Astrocyte (in vitro differentiated cells and primary cell): ENCODE measurements at regions not wholly inside any gene's neighbourhood (a gene's known extent, or its start where the extent isn't known, plus 50 kb on each side); places are given as distances from the start of the nearest gene placed in this dataset.

Experiments used
- DNase-seq: peaks from one replicate; pipeline ENCODE4 v3.0.0-alpha.2; 2010; ENCODE audit warnings: low read depth
- FAIRE-seq: peaks from 2 replicates; lab custom pipeline; 2011; peaks lifted over from hg19 to GRCh38; lab: Jason Lieb, UNC
- H2AFZ ChIP-seq: 2 replicates; pipeline ENCODE4 v1.6.0; 2012; ENCODE audit warnings: low read depth, low read length, inconsistent platforms
- H3K27ac ChIP-seq: 2 replicates; pipeline ENCODE4 v1.5.1; 2011; ENCODE audit warnings: low read depth, low read length, inconsistent platforms
- H3K27me3 ChIP-seq: 2 replicates; pipeline ENCODE4 v1.6.0; 2011; ENCODE audit warnings: low read length, inconsistent platforms; ENCODE audit not compliant: insufficient read depth
- H3K36me3 ChIP-seq: 2 replicates; pipeline ENCODE4 v1.5.1; 2011; ENCODE audit warnings: low read length, inconsistent platforms; ENCODE audit not compliant: insufficient read depth
- H3K4me1 ChIP-seq: 2 replicates; pipeline ENCODE4 v1.5.1; 2011; ENCODE audit warnings: low read length, inconsistent platforms; ENCODE audit not compliant: insufficient read depth
- H3K4me2 ChIP-seq: 2 replicates; pipeline ENCODE4 v1.6.0; 2012; ENCODE audit warnings: low read length, inconsistent platforms
- H3K4me3 ChIP-seq: 2 replicates; pipeline ENCODE4 v1.5.1; 2011; ENCODE audit warnings: low read depth, mild to moderate bottlenecking, low read length, inconsistent platforms; ENCODE audit not compliant: insufficient read depth
- H3K79me2 ChIP-seq: 2 replicates; pipeline ENCODE4 v1.6.0; 2012; ENCODE audit warnings: mild to moderate bottlenecking, low read length, inconsistent platforms; ENCODE audit not compliant: insufficient read depth
- H3K9ac ChIP-seq: 2 replicates; pipeline ENCODE4 v1.6.0; 2012; ENCODE audit warnings: mild to moderate bottlenecking, low read length, inconsistent platforms
- H3K9me3 ChIP-seq: 2 replicates; pipeline ENCODE4 v1.5.1; 2012; ENCODE audit warnings: low read depth, mild to moderate bottlenecking, low read length, inconsistent platforms; ENCODE audit not compliant: insufficient read depth
- H4K20me1 ChIP-seq: 2 replicates; pipeline ENCODE4 v1.6.0; 2012; ENCODE audit warnings: low read length, inconsistent platforms; ENCODE audit not compliant: insufficient read depth
- H3K27ac Mint-ChIP-seq: one replicate; pipeline ENCODE4 v1.8.0; 2021; ENCODE audit warnings: mild to moderate bottlenecking, mixed read lengths; ENCODE audit not compliant: unreplicated experiment
- H3K27me3 Mint-ChIP-seq: one replicate; pipeline ENCODE4 v1.8.0; 2021; ENCODE audit warnings: low read depth, mixed read lengths; ENCODE audit not compliant: unreplicated experiment
- H3K36me3 Mint-ChIP-seq: one replicate; pipeline ENCODE4 v1.8.0; 2021; ENCODE audit warnings: low read depth, mixed read lengths; ENCODE audit not compliant: unreplicated experiment
- H3K4me1 Mint-ChIP-seq: one replicate; pipeline ENCODE4 v1.8.0; 2021; ENCODE audit warnings: low read depth, mixed read lengths; ENCODE audit not compliant: unreplicated experiment
- H3K4me3 Mint-ChIP-seq: one replicate; pipeline ENCODE4 v1.8.0; 2021; ENCODE audit warnings: mild to moderate bottlenecking, moderate library complexity, mixed read lengths; ENCODE audit not compliant: unreplicated experiment
- H3K9me3 Mint-ChIP-seq: one replicate; pipeline ENCODE4 v1.8.0; 2021; ENCODE audit warnings: mild to moderate bottlenecking, mixed read lengths; ENCODE audit not compliant: unreplicated experiment
- CTCF ChIP-seq: IDR thresholded peaks from 2 replicates; pipeline ENCODE4 v1.5.1; 2011; ENCODE audit warnings: low read depth, mild to moderate bottlenecking, inconsistent platforms, low read length, moderate library complexity; ENCODE audit not compliant: insufficient read depth
- EZH2 ChIP-seq: IDR thresholded peaks from 2 replicates; pipeline ENCODE4 v1.6.1; 2012; ENCODE audit warnings: mild to moderate bottlenecking, low read length, inconsistent platforms; ENCODE audit not compliant: insufficient read depth

GRCh38 chr5:101860145-101860544 lies 435.9 kb downstream of the SLCO4C1 start:
- DNase-seq (no peak), FAIRE-seq (no peak)
- Mint-ChIP-seq H3K4me1 (no peaks in the 10 kb centered on the region), H3K27me3 (peaks cover 2% of the 10 kb centered on the region), H3K4me3 (no peak overlapping the region), H3K9me3 (peaks cover 2% of the 10 kb centered on the region), H3K27ac (no peak overlapping the region), H3K36me3 (no peaks in the 10 kb centered on the region)
- Histone ChIP-seq H3K79me2 (no peaks in the 10 kb centered on the region), H3K4me2 (no peak overlapping the region), H3K27me3 (no peaks in the 10 kb centered on the region), H3K4me3 (no peak overlapping the region), H3K9ac (no peak overlapping the region), H4K20me1 (no peaks in the 10 kb centered on the region), H3K4me1 (no peaks in the 10 kb centered on the region), H2AFZ (no peak overlapping the region), H3K9me3 (no peaks in the 10 kb centered on the region), H3K27ac (no peak overlapping the region), H3K36me3 (no peaks in the 10 kb centered on the region)
- TF ChIP-seq CTCF (no peak), EZH2 (no peak)

GRCh38 chr5:101846496-101846895 lies 449.6 kb downstream of the SLCO4C1 start:
- Histone ChIP-seq H3K36me3 (no peaks in the 10 kb centered on the region), H3K9me3 (no peaks in the 10 kb centered on the region), H3K27ac (no peak overlapping the region), H3K4me1 (no peaks in the 10 kb centered on the region), H3K4me2 (no peak overlapping the region), H3K79me2 (no peaks in the 10 kb centered on the region), H3K27me3 (no peaks in the 10 kb centered on the region), H2AFZ (no peak overlapping the region), H4K20me1 (no peaks in the 10 kb centered on the region), H3K9ac (no peak overlapping the region), H3K4me3 (no peak overlapping the region)
- no peaks in the 10 kb centered on the region for H3K27me3 Mint-ChIP-seq
- H3K4me1 Mint-ChIP-seq = no peaks in the 10 kb centered on the region
- no peaks in the 10 kb centered on the region for H3K9me3 Mint-ChIP-seq
- H3K27ac Mint-ChIP-seq = no peak overlapping the region
- DNase-seq (no peak), FAIRE-seq (no peak)
- H3K36me3 Mint-ChIP-seq = no peaks in the 10 kb centered on the region
- H3K4me3 Mint-ChIP-seq = no peak overlapping the region
- TF ChIP-seq EZH2 (no peak), CTCF (no peak)

- Mint-ChIP-seq H3K4me1 (peaks cover 3% of the 10 kb centered on the region), H3K36me3 (no peaks in the 10 kb centered on the region)
Measured at GRCh38 chr5:101843055-101843454, 453.0 kb downstream of the SLCO4C1 start.

More at GRCh38 chr5:101843055-101843454, 453.0 kb downstream of the SLCO4C1 start:
- Histone ChIP-seq H3K36me3 (no peaks in the 10 kb centered on the region), H3K79me2 (no peaks in the 10 kb centered on the region), H2AFZ (no peak overlapping the region), H3K4me2 (no peak overlapping the region), H4K20me1 (no peaks in the 10 kb centered on the region), H3K9ac (no peak overlapping the region), H3K9me3 (no peaks in the 10 kb centered on the region), H3K4me3 (no peak overlapping the region), H3K27ac (no peak overlapping the region), H3K4me1 (no peaks in the 10 kb centered on the region), H3K27me3 (no peaks in the 10 kb centered on the region)
- no peaks in the 10 kb centered on the region for H3K9me3 Mint-ChIP-seq
- H3K4me3 Mint-ChIP-seq = no peak overlapping the region
- FAIRE-seq (no peak), DNase-seq (no peak)
- H3K27ac Mint-ChIP-seq = no peak overlapping the region
- no peaks in the 10 kb centered on the region for H3K27me3 Mint-ChIP-seq
- TF ChIP-seq CTCF = no peak
- TF ChIP-seq EZH2 = no peak
